ENCODE measurements at regions not wholly inside any gene's neighbourhood (a gene's known extent, or its start where the extent isn't known, plus 50 kb on each side); places are given as distances from the start of the nearest gene placed in this dataset.

GRCh38 chr9:99762470-99762869 is 59.2 kb upstream of the NR4A3 start:
- no peak for DNase-seq (ENCODE audit: low read depth)
- no peak overlapping the region for H3K4me3 ChIP-seq (ENCODE audit: control insufficient read depth, low read depth, low read length)

More at GRCh38 chr9:99762470-99762869, 59.2 kb upstream of the NR4A3 start:
- no peak for TF ChIP-seq CTCF (conservative IDR thresholded peaks at IDR 0.05; ENCODE audit: control insufficient read depth, insufficient read depth, low read depth, low read length)
